GM19035 (cell line): ENCODE measurements at regions not wholly inside any gene's neighbourhood (a gene's known extent, or its start where the extent isn't known, plus 50 kb on each side); places are given as distances from the start of the nearest gene placed in this dataset.
"Not testable (repeated sequence)": the region's sequence is repeated elsewhere in the genome, so short reads cannot be mapped to it uniquely, and the experiment has no call there.

Source experiments
- ATAC-seq: cut with Tn5 transposase; IDR thresholded peaks from one replicate; pipeline ENCODE4 v1.9.1; 2021; ENCODE audit not compliant: unreplicated experiment

DNA sequence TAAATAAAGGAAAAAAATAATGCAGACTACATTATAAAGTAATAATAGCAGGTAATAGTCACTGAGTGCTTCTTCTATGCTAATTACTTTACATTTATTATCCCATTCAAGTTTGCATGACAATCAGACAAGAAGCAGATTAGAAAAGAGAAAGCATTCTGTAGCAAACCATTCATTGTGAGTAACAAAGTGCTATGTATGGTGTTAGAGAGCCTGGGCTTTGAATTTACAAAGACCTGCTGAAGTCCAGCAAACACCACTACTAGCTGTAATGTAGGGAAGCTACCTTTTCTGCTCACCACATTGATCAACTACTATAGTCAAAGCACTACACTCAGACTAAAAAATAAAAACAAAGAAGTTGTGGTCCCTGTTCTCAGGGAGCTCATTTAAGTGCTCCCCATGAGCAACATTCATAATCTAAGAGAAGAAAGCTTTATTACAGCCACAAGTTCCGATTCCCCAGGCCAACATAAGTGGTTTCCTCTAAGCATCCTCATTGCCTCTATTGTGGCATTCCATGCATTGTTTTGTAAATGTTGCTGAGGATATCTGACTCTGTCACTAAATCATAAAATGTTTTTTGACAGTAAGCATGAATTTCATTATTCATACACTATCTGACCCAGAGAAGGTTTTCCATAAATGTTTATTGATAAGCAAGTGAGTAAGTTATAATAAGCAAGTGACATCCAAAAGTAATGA, 108.5 kb downstream of the FOXD4L6 start:
- ATAC-seq = not testable (repeated sequence)

DNA sequence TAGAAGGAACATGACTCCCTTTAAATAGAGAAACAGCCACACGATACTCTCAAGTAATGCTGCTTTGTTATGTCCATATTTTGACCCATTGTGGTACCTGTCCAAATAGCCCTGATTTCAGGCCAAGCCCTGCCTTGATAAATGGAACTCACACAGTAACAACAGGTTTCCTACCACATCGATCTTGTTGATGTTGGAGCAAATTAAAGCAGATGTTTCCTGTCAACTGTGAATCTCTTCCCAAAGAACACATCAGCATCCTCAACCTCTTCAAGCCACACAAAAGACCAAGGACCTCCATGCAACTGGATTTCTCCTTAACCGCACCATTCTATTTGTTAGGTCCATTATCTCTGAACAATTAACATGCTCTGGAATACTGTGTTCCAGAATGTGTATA, 109.5 kb downstream of the FOXD4L6 start:
- not testable (repeated sequence) for ATAC-seq

DNA sequence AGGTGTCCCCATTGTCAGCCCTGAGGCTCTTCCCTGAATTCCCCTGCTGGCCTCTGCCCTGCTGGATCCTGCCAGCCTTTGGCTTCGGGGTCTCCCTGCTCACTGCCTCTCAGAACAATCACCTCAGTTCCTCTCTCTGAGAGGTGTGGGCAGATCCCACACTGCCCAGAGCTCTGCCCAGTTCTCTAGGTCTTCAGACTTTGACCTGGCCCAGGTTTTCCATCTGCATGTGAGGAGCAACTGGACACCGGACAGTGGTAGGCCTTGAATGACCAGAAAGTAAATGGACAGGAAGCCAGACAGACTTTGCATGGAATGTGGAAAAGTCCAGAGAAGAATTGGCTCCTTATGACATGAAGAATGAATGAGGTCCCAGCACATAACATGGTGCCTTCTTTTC, 111.8 kb downstream of the FOXD4L6 start:
- not testable (repeated sequence) for ATAC-seq

DNA sequence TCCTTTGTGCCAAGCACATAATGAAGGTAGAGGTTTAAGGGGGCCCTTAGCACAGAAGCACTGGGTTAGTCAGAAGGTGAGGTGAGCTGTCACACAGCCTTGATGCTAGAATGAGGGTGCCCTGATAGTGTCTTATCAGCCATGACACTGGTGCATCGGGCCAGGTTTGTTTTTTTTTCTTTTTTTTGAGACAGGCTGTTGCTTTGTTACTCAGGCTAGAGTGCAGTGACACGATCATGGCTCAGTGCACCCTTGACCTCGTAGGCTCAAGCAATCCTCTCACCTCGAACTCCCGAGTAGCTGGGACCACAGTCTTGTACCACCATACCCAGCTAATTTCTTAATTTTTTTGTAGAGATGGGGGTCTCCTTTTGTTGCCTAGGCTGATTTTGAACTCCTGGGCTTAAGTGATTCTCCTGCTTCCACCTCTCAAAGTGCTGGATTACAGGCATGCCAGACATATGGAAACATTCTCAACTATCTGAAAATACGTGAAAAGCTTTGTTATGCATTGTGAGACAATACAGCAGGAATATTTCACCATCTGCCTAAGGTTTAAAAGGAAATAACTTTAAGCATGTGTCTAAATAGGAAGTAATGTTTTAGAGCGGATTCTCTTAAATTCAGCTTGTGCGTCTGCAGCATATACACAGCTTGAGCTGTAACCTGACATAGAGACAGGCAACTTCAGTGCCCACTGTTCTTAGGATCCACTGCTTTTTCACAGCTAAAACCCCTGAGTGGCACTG, 128.4 kb downstream of the FOXD4L6 start:
- ATAC-seq = not testable (repeated sequence)

DNA sequence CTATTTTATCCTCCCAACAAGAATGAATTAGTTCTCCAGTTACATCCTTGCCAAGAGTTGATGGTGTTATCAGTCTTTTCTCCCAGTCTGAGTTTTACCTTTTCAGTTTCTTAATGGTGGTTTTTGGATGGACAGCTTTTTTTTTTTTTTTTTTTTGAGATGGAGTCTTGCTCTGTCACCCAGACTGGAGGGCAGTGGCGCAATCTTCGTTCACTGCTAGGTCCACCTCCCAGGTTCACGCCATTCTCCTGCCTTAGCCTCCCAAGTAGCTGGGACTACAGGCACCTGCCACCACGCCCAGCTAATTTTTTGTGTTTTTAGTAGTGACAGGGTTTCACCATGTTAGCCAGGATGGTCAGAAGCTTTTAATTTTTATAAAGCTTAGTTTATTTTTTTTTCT, 133.0 kb downstream of the FOXD4L6 start:
- ATAC-seq = not testable (repeated sequence)

DNA sequence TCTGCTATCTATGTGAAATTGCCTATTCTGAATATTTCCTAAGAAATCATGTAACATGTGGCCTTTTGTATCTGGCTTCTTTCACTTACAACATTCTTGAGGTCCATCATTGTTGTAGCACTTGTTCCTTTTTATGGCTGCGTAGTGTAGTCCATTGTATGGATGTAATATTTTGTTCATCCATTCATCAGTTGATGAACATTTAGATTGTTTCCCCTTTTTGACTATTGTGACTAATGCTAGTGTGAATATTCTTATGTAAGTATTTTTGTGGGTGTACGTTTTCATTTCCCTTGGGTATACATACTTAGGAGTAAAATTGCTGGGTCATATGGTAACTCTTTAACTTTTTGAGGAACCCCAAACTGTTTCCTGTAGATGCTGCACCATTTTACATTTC, 134.6 kb downstream of the FOXD4L6 start:
- ATAC-seq = not testable (repeated sequence)

DNA sequence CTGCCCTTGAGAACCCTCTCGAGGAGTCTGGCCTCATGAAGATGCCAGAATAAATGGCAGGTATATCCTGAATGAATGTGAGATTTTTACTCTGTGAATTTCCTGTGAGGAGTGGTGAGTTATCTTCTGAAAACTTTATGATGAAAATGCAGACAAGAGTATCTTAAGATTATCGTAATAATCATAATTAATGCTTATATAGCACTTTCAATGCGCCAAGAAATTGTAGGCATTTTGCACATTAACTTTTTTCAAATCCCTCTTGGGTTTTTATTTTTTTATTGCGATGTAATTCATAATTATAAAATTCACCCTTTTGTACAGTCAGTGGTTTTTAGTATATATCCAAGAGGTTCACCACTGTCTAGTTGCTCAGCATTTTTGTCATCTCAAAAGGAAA, 135.1 kb downstream of the FOXD4L6 start:
- not testable (repeated sequence) for ATAC-seq

DNA sequence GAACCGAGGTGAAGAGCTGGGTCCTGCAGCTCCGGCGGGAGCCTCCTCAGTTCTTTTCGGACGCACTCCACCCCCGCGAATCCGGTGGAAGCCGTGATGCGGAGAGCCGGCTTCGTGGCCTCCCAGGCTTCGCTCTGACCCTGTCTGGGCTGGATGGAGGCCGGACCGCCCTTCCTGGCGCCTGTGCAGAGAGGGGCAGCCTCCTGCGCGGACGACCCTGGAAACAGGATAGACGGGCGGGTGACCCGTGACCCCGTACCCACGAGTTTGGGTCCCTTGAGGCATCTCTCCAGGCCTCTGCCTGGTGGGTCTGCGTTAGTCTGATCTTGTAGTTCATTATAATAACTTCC, 136.0 kb downstream of the FOXD4L6 start:
- peak; percentile 41 for ATAC-seq

DNA sequence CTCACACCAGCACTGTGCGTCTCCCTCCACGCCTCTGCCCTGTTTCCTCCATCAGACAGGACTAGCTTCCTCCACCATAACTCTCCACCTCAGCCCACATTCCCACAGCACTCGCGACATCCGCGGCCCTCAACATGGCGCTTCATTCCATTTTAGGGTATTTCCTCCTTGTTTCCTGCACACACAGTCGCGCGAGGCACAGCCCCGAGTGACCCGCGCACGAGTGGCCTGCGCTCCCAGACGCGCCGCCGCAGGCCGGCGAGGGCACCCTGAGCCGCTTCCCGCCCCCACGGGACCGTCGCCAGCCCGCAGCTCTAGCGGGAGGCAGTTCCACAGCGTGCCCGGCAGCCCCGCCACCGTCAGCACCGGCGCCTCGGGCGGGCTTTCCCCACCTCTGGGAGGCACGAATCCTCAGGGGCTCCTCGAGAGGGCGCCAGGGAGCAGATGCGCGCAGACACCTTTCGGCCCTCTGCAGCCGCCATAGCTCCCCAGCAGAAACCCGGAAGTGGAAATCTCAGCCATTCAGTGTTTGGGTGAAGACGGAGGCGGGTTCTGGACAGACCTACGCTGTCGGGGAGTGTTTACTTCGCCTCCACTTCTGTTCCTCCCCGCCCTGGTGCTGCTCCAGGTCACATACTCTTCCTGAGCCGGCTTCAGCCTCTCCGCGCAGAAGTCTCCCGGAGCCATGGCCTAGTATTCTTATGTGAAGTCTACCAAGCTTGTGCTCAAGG, 136.6 kb downstream of the FOXD4L6 start:
- ATAC-seq = peak; percentile 100

DNA sequence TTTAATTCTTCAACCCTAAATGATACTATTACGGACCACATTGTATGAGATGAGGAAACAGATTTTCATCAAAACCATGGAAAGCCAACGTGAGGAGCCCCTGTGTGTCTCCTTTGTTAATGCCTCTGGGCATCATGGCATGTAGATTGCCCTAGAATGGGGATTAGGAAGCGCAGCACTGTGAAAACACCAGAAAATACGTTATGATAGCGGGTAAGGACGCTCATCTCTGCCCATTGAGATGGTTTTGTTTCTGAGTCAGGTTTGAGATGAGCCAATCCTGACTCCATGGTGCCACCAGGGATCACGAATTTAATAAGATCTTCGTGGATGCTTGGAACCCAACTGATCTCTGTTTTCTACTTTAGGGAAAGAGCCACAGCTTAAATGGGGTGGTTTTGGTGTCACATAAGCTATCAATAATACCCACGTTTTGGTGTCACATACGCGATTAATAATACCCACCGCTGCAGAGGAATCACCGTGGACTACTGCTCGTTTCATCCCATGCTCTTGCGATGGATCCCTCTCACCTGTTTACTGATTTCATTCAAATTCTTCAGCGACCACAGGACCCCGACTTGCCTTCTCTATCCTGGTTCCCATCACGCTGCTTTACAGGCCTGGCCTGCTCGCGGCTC, 137.3 kb downstream of the FOXD4L6 start:
- ATAC-seq = not testable (repeated sequence)

DNA sequence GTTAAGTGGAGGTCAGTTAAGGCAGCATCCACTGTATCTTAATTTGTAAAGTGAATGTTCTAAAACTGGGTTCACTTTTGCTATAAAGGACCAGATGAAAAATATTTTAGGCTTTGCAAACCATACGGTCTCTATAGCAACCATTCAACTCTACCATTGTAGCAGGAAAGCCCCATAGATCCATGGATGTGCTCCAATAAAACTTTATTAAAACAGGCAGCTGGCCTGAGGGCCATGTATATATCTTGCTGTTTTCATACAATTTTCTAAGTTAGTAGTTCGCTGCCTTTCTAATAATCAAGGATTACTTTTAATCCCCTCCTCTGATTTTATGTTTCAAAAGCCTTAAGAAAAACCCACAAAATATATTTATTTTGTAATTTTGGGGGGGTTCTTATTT, 142.1 kb downstream of the FOXD4L6 start:
- ATAC-seq = not testable (repeated sequence)

DNA sequence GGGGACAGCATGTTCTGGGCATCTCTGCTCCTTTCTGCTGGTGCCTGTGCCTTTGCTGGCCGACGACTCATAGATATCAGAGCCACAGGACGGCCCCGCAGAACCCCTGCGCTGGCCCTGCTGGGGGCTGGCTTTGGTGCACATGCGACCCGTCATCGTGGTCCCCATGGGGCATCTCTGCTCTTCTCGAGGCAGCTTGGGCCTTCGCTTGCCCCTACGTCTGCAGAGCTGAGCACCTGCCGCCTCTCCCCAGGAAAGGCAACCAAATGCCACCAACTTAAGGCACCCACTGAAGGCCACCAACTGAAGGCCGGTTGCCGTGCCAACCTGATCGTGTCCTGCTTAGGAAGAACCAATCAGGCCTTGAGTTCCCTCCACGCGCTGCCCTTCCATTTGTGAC, 153.1 kb downstream of the FOXD4L6 start:
- ATAC-seq = not testable (repeated sequence)

DNA sequence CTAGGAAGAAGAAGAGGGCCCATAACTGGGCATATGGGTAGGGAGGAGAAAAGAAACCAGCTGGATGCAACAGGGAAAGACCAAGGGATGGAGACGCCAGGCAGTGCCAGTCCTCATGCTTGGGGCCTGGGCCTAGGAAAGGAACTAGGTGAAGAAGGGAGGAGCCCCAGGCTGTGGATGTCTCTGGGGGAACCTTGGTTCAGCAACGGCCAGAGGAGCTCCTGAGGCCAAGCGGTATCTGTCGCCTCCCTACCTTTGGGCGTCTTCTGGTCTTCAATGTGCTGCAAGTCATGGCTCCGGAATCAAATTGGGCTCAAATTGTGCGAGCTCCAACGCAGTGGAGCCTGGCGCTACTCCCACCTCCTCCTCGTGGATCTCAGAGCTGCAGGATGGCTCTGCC, 153.6 kb downstream of the FOXD4L6 start:
- not testable (repeated sequence) for ATAC-seq

DNA sequence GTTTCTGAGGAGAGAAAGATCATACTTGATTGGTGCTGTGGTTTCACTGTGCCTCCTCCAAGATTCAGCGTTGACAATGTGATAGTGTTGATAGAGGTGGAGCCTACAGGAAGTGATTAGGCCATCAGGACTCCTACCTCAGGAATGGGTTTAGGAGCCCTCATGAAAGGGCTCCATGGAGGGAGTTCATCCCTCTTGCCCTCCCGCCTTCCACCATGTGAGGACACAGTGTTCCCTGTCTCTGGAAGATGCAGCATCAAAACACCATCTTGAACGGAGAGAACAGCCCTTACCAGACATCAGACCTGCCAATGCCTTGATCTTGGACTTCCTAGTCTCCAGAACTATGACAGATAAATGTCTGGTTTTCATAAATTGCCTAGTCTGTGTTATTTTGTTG, 156.7 kb downstream of the FOXD4L6 start:
- not testable (repeated sequence) for ATAC-seq

DNA sequence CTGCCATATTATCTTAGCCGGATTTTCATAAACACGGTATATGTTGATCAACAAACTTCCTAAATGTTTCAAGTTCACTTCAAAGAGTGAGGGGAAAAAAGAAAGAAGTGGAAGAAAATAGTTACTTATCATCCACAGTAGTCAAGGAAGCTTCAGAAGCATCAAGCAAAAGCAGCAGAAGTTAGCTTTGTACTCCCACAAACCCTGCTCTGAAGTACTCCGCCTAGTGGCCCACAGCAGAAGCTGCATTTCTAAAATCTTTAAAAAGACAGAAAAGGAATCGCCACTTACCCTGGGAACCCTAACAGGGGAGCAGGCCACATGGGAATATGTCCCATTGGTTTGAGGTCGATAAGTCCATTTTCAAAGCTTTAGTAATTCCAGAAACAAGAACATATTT, 158.1 kb downstream of the FOXD4L6 start:
- not testable (repeated sequence) for ATAC-seq

DNA sequence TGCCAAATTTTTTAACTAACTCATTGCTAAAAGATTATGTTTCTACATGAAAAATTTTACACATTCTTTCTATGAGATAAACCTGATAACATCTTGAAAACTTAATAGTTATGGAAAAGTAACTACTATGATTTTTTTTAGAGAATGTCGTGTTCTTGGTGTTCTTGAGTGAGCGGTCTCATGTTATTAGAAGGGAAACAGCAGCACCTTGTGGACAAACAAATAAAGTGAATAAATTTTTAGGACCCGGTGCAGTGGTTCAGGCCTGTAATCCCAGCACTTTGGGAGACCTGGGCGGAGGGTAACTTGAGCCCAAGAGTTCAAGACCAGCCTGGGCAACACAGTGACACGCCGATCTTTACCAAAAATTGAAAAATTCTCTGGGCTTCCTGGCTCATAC, 166.0 kb downstream of the FOXD4L6 start:
- not testable (repeated sequence) for ATAC-seq

DNA sequence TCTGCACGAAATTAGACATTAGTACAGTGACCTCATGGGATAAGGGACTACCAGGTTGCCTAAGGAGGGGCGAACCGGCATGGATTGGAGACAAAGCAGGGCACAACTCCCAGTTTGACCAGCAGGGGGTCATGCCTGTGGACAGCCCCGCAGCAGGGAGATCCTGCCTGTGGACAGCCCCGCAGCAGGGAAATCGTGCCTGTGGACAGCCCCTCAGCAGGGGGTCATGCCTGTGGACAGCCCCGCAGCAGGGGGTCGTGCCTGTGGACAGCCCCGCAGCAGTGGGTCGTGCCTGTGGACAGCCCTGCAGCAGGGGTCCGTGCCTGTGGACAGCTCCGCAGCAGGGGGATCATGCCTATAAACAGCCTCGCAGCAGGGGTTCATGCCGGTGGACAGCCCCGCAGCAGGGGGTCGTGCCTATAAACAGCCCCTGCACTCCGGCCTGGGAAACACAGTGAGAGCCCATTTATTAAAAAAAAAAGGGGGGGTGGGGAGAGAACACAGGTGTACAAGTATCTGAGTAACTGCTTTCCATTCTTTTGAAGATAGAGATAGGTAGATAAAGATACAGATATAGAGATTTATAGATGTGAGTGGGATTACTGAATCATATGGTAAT, 176.5 kb downstream of the FOXD4L6 start:
- not testable (repeated sequence) for ATAC-seq

DNA sequence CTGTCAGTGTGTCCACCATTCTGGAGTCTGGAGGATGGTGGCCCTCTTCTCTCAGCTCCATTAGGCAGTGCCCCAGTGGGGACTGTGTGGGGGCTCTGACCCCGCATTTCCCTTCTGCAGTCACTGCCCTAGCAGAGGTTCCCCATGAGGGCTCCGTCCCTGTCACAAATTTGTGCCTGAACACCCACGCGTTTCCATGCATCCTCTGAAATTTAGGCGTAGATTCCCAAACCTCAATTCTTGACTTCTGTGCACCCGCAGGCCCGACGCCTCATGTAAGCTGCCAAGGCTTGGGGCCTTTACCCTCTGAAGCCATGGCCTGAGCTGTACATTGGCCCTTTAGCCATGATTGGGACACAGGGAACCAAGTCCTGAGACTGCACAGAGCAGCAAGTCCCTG, 182.3 kb downstream of the FOXD4L6 start:
- not testable (repeated sequence) for ATAC-seq

DNA sequence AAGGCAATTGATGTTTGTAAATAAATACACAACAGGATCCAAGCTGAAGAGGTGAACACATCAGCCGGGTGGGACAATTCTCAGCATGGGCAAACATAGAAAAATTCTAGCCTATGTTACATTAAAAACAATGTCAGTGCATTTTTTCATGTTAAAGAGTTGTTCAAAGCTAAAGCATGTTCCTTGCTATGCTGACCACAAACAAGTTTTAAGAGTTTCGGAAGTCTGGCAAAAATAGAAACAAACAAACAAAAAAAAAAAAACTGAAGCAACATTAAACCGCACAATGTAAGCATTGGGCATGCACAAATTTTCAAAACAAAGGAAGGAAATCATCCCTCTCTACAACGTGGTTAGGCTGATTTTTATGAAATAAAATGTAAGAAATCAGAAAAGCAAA, 185.8 kb downstream of the FOXD4L6 start:
- not testable (repeated sequence) for ATAC-seq

DNA sequence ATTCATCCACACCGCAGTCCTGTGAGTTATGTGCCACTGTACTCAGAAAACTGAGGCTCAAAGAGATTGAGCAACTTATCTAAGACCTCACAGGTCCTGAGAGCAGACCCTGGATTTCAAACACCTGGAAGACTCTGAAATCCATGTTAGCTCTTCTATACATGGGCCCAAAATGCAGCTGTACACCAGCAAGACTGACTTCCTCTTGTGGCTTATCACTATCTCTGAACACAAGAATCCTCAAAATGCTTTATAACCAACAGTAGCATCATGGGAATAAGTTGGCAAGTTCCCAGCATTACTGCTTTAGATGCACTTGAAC, 188.6 kb downstream of the FOXD4L6 start:
- ATAC-seq = not testable (repeated sequence)
